HCT116 (cell line): ENCODE measurements at regions not wholly inside any gene's neighbourhood (a gene's known extent, or its start where the extent isn't known, plus 50 kb on each side); places are given as distances from the start of the nearest gene placed in this dataset.
"Not testable (repeated sequence)": the region's sequence is repeated elsewhere in the genome, so short reads cannot be mapped to it uniquely, and the experiment has no call there.

Experiments used
- ATAC-seq: fragments of 200-7000 bp; cut with Tn5 transposase; 2 replicates; pipeline ENCODE4 v1.9.1; 2020; ENCODE audit warnings: mild to moderate bottlenecking, moderate library complexity
- BruUV-seq: library from RNA; stranded (reverse); fragments of 400-500 nt; replicated peaks from 2 replicates; lab custom pipeline; 2021; lab: Mats Ljungman, UMichigan
- CTCF ChIA-PET: fragments of 300-600 bp; sonication (Branson Sonifier 250); formaldehyde crosslinking; loops from one replicate; lab custom pipeline; 2021; ENCODE audit warnings: antibody characterized with exemption; lab: Charles Lee
- POLR2A ChIA-PET: fragments of 300-600, 350-600 bp; sonication (Branson Sonifier 250); formaldehyde crosslinking; loops from one replicate; lab custom pipeline; 2021; ENCODE audit warnings: antibody characterized with exemption; lab: Charles Lee
- RAD21 ChIA-PET, 2 experiments: fragments of 300-600 bp; sonication (Branson Sonifier 250); formaldehyde crosslinking; loops; one replicate each; lab custom pipeline; 2023; ENCODE audit warnings: low total read pairs in 2 of 2; ENCODE audit not compliant: uncharacterized antibody in 2 of 2, unreplicated experiment in 2 of 2, low non-redundant PET in 1 of 2; lab: Charles Lee
- DNase-seq: peaks from one replicate; pipeline ENCODE4 v3.0.0-alpha.2; 2010; ENCODE audit warnings: low read depth, low spot score
- H2AFZ ChIP-seq: fragments of 200-600 bp; shearing (Covaris generic), sonication (generic); 2 replicates; pipeline ENCODE4 v1.6.1; 2017; ENCODE audit warnings: low read depth, mixed run types, mixed read lengths, antibody characterized with exemption, low read length; ENCODE audit not compliant: poor library complexity, severe bottlenecking
- H3K27ac ChIP-seq: 2 replicates; pipeline ENCODE4 v1.5.1; 2012; ENCODE audit warnings: low read depth, low read length
- H3K27me3 ChIP-seq: fragments of 200-600 bp; sonication (generic); 2 replicates; pipeline ENCODE4 v1.6.1; 2016; ENCODE audit warnings: mixed run types, low read length, mixed read lengths; ENCODE audit not compliant: insufficient read depth
- H3K36me3 ChIP-seq, 2 experiments: fragments of 200-500 bp in 1 of 2; fragments of 200-600 bp in 1 of 2; sonication (Bioruptor generic) in 1 of 2; sonication (generic) in 1 of 2; 2 replicates each; pipeline versions ENCODE4 v1.5.1 to v1.6.1; 2014 to 2016; ENCODE audit warnings: low read length in 2 of 2, inconsistent platforms in 1 of 2, mixed read lengths in 1 of 2, mixed run types in 1 of 2; ENCODE audit not compliant: insufficient read depth in 2 of 2, control insufficient read depth in 1 of 2
- H3K4me1 ChIP-seq, 2 experiments: fragments of 200-600 bp in 1 of 2; sonication (generic) in 1 of 2; 2 replicates each; pipeline versions ENCODE4 v1.5.1 to v1.6.1; 2012 to 2017; ENCODE audit warnings: low read length in 2 of 2, inconsistent platforms in 1 of 2, mild to moderate bottlenecking in 1 of 2, mixed read lengths in 1 of 2, mixed run types in 1 of 2, moderate library complexity in 1 of 2; ENCODE audit not compliant: insufficient read depth in 2 of 2, control insufficient read depth in 1 of 2
- H3K4me2 ChIP-seq: fragments of 200-600 bp; sonication (generic); 2 replicates; pipeline ENCODE4 v1.6.1; 2017; ENCODE audit warnings: mixed run types, low read length, mixed read lengths
- H3K4me3 ChIP-seq, 2 experiments: fragments of 200-600 bp in 1 of 2; sonication (generic) in 1 of 2; replicated peaks in 1 of 2; 2 replicates each; pipeline ENCODE4 v1.5.1; 2011 to 2016; ENCODE audit warnings: low read length in 2 of 2, control low read depth in 1 of 2, low read depth in 1 of 2, mild to moderate bottlenecking in 1 of 2, mixed read lengths in 1 of 2, mixed run types in 1 of 2
- H3K79me2 ChIP-seq: fragments of 200-600 bp; sonication (generic); 2 replicates; pipeline ENCODE4 v1.6.1; 2017; ENCODE audit warnings: mild to moderate bottlenecking, mixed run types, low read length, moderate library complexity, mixed read lengths; ENCODE audit not compliant: insufficient read depth
- H3K9ac ChIP-seq: fragments of 200-600 bp; sonication (generic); 2 replicates; pipeline ENCODE4 v1.6.1; 2016; ENCODE audit warnings: low read length, mixed read lengths
- H3K9me2 ChIP-seq: fragments of 200-600 bp; sonication (generic), shearing (Covaris generic); 2 replicates; pipeline ENCODE4 v1.6.1; 2017; ENCODE audit warnings: mixed run types, mild to moderate bottlenecking, moderate library complexity; ENCODE audit not compliant: insufficient read depth
- H3K9me3 ChIP-seq, 2 experiments: fragments of 200-500 bp in 1 of 2; fragments of 200-600 bp in 1 of 2; sonication (Bioruptor generic) in 1 of 2; sonication (generic) in 1 of 2; 2 replicates each; pipeline ENCODE4 v1.6.1; 2014 to 2017; ENCODE audit warnings: low read length in 2 of 2, mixed read lengths in 2 of 2, inconsistent platforms in 1 of 2, low read depth in 1 of 2, mild to moderate bottlenecking in 1 of 2, mixed run types in 1 of 2, moderate library complexity in 1 of 2; ENCODE audit not compliant: control insufficient read depth in 1 of 2, insufficient read depth in 1 of 2
- H4K20me1 ChIP-seq: fragments of 200-600 bp; sonication (generic), shearing (Covaris generic); 2 replicates; pipeline ENCODE4 v1.6.1; 2017; ENCODE audit warnings: mixed run types, mild to moderate bottlenecking, moderate library complexity; ENCODE audit not compliant: insufficient read depth
- CBX3 ChIP-seq: IDR thresholded peaks from 2 replicates; pipeline ENCODE4 v1.6.1; 2012; ENCODE audit warnings: low read depth
- CEBPB ChIP-seq: IDR thresholded peaks from 2 replicates; pipeline ENCODE4 v1.6.1; 2012; ENCODE audit warnings: low read depth
- EGR1 ChIP-seq: IDR thresholded peaks from 2 replicates; pipeline ENCODE4 v1.6.1; 2012; ENCODE audit warnings: low read depth
- ELF1 ChIP-seq: IDR thresholded peaks from 2 replicates; pipeline ENCODE4 v1.6.1; 2012; ENCODE audit warnings: low read depth, borderline replicate concordance
- EZH2phosphoT487 ChIP-seq: fragments of 200-600 bp; IDR thresholded peaks from 2 replicates; pipeline ENCODE4 v1.6.1; 2018; ENCODE audit warnings: antibody characterized with exemption, borderline replicate concordance
- JUND ChIP-seq: IDR thresholded peaks from 2 replicates; pipeline ENCODE4 v1.6.1; 2012
- POLR2A ChIP-seq: IDR thresholded peaks from 2 replicates; pipeline ENCODE4 v1.7.0; 2011; ENCODE audit warnings: borderline replicate concordance; ENCODE audit not compliant: insufficient read depth, insufficient read length; ENCODE audit errors: extremely low read depth
- POLR2AphosphoS5 ChIP-seq: IDR thresholded peaks from 2 replicates; pipeline ENCODE4 v1.6.1; 2011; ENCODE audit warnings: mild to moderate bottlenecking, low read depth, low read length, moderate library complexity
- RAD21 ChIP-seq: IDR thresholded peaks from 2 replicates; pipeline ENCODE4 v1.6.1; 2012; ENCODE audit warnings: low read depth, mild to moderate bottlenecking
- SIN3A ChIP-seq: IDR thresholded peaks from 2 replicates; pipeline ENCODE4 v1.6.1; 2012; ENCODE audit warnings: low read depth
- SP1 ChIP-seq: IDR thresholded peaks from 2 replicates; pipeline ENCODE4 v1.6.1; 2012; ENCODE audit warnings: low read depth
- TCF7L2 ChIP-seq: IDR thresholded peaks from 2 replicates; pipeline ENCODE4 v1.7.0; 2011; ENCODE audit warnings: borderline replicate concordance, inconsistent platforms; ENCODE audit not compliant: insufficient read depth, insufficient read length; ENCODE audit errors: extremely low read depth
- YY1 ChIP-seq: IDR thresholded peaks from 2 replicates; pipeline ENCODE4 v1.6.1; 2011; ENCODE audit warnings: low read length, low read depth, moderate library complexity, mild to moderate bottlenecking; ENCODE audit not compliant: insufficient replicate concordance; ENCODE audit errors: extremely low read depth
- ZFX ChIP-seq: fragments of 450-650 bp; IDR thresholded peaks from 2 replicates; pipeline ENCODE4 v1.6.1; 2017
- ZNF274 ChIP-seq: fragments of 200-500 bp; sonication (Bioruptor generic); IDR thresholded peaks from 2 replicates; pipeline ENCODE4 v1.6.1; 2014; ENCODE audit warnings: mild to moderate bottlenecking, low read depth, low read length, inconsistent platforms
- intact Hi-C: fragments of 100-400 bp; cut with micrococcal nuclease; formaldehyde crosslinking; loops from 2 replicates; pipeline ENCODE4 v1.10.0; 2022
- TF ChIP-seq, protein P1 (sequence below): IDR thresholded peaks from 2 replicates; pipeline ENCODE4 v1.6.1; 2012; ENCODE audit warnings: low read depth
- TF ChIP-seq, protein P2 (sequence below): IDR thresholded peaks from 2 replicates; pipeline ENCODE4 v1.6.1; 2011; ENCODE audit warnings: mild to moderate bottlenecking, low read length, moderate library complexity; ENCODE audit not compliant: insufficient replicate concordance; ENCODE audit errors: extremely low read depth
- TF ChIP-seq, protein P3 (sequence below): IDR thresholded peaks from 2 replicates; pipeline ENCODE4 v1.6.1; 2012
- TF ChIP-seq, protein P4 (sequence below): IDR thresholded peaks from 2 replicates; pipeline ENCODE4 v1.6.1; 2012

DNA sequence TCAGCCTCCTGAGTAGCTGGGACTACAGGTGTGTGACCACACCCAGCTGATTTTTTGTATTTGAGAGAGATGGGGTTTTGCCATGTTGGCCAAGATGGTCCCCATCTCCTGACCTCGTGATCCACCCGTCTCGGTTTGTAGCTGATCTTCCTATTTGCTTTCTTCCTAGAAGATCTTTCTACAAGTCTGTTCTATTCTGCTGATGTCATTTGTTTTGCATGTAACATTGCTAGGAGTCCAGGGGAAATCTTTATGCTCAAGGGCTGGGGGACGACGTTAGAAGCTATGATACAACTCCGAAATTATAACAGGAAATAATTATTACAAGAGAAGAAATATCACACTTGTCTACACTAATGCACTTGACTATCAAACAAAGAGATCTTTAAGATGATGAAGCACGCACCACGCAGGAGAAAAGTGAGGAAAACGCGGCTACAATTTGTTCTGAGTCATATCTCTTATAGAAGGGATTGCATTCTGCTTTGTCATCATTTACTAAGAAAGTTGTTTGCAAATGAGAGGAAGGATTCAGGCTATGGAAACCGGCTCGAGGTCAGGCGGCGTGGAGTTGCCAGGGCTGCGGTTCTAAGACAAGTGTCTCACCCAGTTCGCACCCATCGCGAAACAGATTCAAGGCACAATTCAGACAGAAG is 103.0 kb upstream of the CARD11 start:
- Histone ChIP-seq H3K27ac (no peak overlapping the region), H3K4me1 (no peaks in the 10 kb centered on the region), H3K27me3 (no peaks in the 10 kb centered on the region), H3K4me3 (no peak overlapping the region), H3K9me3 (no peaks in the 10 kb centered on the region), H4K20me1 (no peaks in the 10 kb centered on the region), H3K9ac (no peak overlapping the region), H2AFZ (no peak overlapping the region), H3K36me3 (no peaks in the 10 kb centered on the region), H3K9me2 (no peaks in the 10 kb centered on the region), H3K79me2 (no peaks in the 10 kb centered on the region), H3K4me2 (no peak overlapping the region)
- no peak for ATAC-seq
- ChIA-PET CTCF (no interaction called here), RAD21 (no interaction called here), POLR2A (no interaction called here)
- TF ChIP-seq, protein P1, sequence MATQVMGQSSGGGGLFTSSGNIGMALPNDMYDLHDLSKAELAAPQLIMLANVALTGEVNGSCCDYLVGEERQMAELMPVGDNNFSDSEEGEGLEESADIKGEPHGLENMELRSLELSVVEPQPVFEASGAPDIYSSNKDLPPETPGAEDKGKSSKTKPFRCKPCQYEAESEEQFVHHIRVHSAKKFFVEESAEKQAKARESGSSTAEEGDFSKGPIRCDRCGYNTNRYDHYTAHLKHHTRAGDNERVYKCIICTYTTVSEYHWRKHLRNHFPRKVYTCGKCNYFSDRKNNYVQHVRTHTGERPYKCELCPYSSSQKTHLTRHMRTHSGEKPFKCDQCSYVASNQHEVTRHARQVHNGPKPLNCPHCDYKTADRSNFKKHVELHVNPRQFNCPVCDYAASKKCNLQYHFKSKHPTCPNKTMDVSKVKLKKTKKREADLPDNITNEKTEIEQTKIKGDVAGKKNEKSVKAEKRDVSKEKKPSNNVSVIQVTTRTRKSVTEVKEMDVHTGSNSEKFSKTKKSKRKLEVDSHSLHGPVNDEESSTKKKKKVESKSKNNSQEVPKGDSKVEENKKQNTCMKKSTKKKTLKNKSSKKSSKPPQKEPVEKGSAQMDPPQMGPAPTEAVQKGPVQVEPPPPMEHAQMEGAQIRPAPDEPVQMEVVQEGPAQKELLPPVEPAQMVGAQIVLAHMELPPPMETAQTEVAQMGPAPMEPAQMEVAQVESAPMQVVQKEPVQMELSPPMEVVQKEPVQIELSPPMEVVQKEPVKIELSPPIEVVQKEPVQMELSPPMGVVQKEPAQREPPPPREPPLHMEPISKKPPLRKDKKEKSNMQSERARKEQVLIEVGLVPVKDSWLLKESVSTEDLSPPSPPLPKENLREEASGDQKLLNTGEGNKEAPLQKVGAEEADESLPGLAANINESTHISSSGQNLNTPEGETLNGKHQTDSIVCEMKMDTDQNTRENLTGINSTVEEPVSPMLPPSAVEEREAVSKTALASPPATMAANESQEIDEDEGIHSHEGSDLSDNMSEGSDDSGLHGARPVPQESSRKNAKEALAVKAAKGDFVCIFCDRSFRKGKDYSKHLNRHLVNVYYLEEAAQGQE: no peak
- TF ChIP-seq SP1: no peak
- TF ChIP-seq CEBPB: no peak
- TF ChIP-seq YY1: no peak
- no peak for TF ChIP-seq EZH2phosphoT487
- TF ChIP-seq TCF7L2: no peak
- TF ChIP-seq ZNF274: no peak
- no peak for TF ChIP-seq SIN3A
- TF ChIP-seq, protein P2, sequence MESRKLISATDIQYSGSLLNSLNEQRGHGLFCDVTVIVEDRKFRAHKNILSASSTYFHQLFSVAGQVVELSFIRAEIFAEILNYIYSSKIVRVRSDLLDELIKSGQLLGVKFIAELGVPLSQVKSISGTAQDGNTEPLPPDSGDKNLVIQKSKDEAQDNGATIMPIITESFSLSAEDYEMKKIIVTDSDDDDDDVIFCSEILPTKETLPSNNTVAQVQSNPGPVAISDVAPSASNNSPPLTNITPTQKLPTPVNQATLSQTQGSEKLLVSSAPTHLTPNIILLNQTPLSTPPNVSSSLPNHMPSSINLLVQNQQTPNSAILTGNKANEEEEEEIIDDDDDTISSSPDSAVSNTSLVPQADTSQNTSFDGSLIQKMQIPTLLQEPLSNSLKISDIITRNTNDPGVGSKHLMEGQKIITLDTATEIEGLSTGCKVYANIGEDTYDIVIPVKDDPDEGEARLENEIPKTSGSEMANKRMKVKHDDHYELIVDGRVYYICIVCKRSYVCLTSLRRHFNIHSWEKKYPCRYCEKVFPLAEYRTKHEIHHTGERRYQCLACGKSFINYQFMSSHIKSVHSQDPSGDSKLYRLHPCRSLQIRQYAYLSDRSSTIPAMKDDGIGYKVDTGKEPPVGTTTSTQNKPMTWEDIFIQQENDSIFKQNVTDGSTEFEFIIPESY: no peak
- no peak for TF ChIP-seq ZFX
- TF ChIP-seq JUND: no peak
- no peak for TF ChIP-seq RAD21
- TF ChIP-seq, protein P3, sequence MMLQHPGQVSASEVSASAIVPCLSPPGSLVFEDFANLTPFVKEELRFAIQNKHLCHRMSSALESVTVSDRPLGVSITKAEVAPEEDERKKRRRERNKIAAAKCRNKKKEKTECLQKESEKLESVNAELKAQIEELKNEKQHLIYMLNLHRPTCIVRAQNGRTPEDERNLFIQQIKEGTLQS: no peak
- no peak for TF ChIP-seq EGR1
- TF ChIP-seq, protein P4, sequence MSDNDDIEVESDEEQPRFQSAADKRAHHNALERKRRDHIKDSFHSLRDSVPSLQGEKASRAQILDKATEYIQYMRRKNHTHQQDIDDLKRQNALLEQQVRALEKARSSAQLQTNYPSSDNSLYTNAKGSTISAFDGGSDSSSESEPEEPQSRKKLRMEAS: no peak
- TF ChIP-seq CBX3: no peak
- TF ChIP-seq ELF1: no peak
- no peak for TF ChIP-seq POLR2AphosphoS5
- no peak for TF ChIP-seq POLR2A
- BruUV-seq: no TSS peak
- DNase-seq: no peak
- intact Hi-C loops: no loop called here

DNA sequence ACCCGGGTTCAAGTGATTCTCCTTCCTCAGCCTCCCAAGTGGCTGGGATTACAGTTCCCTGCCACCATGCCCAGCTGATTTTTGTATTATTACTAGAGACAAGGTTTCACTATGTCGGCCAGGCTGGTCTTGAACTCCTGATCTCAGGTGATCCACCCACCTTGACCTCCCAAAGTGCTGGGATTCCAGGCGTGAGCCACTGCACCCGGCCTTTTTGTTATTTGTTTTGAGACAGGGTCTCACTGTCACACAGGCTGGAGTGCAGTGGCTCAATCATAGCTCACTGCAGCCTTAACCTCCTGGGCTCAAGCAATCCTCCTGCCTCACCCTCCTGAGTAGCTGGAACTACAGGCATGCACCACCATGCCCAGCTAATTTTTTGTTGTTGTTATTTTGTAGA is 104.8 kb upstream of the CARD11 start:
- H3K27me3 ChIP-seq, H3K9me3 ChIP-seq, RAD21 ChIA-PET, H4K20me1 ChIP-seq, CTCF ChIA-PET, intact Hi-C loops, H3K9ac ChIP-seq, H3K27ac ChIP-seq, H3K4me3 ChIP-seq, ATAC-seq, DNase-seq, H3K79me2 ChIP-seq, POLR2A ChIA-PET, H3K4me1 ChIP-seq, H3K4me2 ChIP-seq, BruUV-seq, H3K9me2 ChIP-seq, H2AFZ ChIP-seq, H3K36me3 ChIP-seq: not testable (repeated sequence)
